Spleen (tissue), 11 donors: ENCODE measurements at regions not wholly inside any gene's neighbourhood (a gene's known extent, or its start where the extent isn't known, plus 50 kb on each side); places are given as distances from the start of the nearest gene placed in this dataset.

Experiments
- DNase-seq: peaks from one replicate; pipeline ENCODE4 v3.0.0-alpha.2; 2020
- H3K27ac ChIP-seq, 8 donors: fragments of 200-600 bp; sonication (generic) in 7 of 8; 1 replicate in 4 of 8; 2 replicates in 4 of 8; pipeline versions ENCODE4 v1.5.0 to v1.8.0; 2016 to 2021; ENCODE audit warnings: inconsistent platforms in 4 of 8, mild to moderate bottlenecking in 4 of 8, moderate library complexity in 1 of 8
- H3K27me3 ChIP-seq, 7 donors: fragments of 200-600 bp; sonication (generic) in 6 of 7; replicated peaks in 1 of 7; 1 replicate in 4 of 7; 2 replicates in 3 of 7; pipeline versions ENCODE4 v1.5.0 to v1.8.0; 2016 to 2021; ENCODE audit warnings: inconsistent platforms in 3 of 7, mild to moderate bottlenecking in 1 of 7
- H3K36me3 ChIP-seq, 6 donors: fragments of 200-600 bp; sonication (generic) in 5 of 6; 1 replicate in 4 of 6; 2 replicates in 2 of 6; pipeline versions ENCODE4 v1.5.0 to v1.8.0; 2016 to 2021; ENCODE audit warnings: inconsistent platforms in 2 of 6
- H3K4me1 ChIP-seq, 6 donors: fragments of 200-600 bp; sonication (generic) in 5 of 6; 1 replicate in 3 of 6; 2 replicates in 3 of 6; pipeline versions ENCODE4 v1.5.0 to v1.8.0; 2016 to 2021; ENCODE audit warnings: inconsistent platforms in 3 of 6
- H3K4me3 ChIP-seq, 8 donors: fragments of 200-600 bp; sonication (generic) in 7 of 8; 1 replicate in 4 of 8; 2 replicates in 4 of 8; pipeline versions ENCODE4 v1.5.0 to v1.8.0; 2016 to 2021; ENCODE audit warnings: inconsistent platforms in 4 of 8, mild to moderate bottlenecking in 4 of 8, moderate library complexity in 2 of 8
- H3K9me3 ChIP-seq, 8 donors: fragments of 200-600 bp; sonication (generic) in 7 of 8; 1 replicate in 4 of 8; 2 replicates in 4 of 8; pipeline versions ENCODE4 v1.5.0 to v1.8.0; 2016 to 2021; ENCODE audit warnings: inconsistent platforms in 4 of 8
- POLR2A ChIP-seq, 3 donors: fragments of 450-650 bp; IDR thresholded peaks; one replicate each; pipeline ENCODE4 v1.5.1; 2017; ENCODE audit warnings: antibody characterized with exemption in 3 of 3, mild to moderate bottlenecking in 1 of 3
- POLR2AphosphoS5 ChIP-seq, 3 donors: sonication (generic); formaldehyde crosslinking; IDR thresholded peaks; one replicate each; pipeline ENCODE4 v1.5.1; 2017; ENCODE audit warnings: antibody characterized with exemption in 3 of 3
- WGBS, 5 donors: extraction: QIAGEN DNeasy Blood & Tissue Kit in 3 of 5; methylation state at CpG; one replicate each; pipeline versions ENCODE4 v1.1.5 to v1.1.7; 2013 to 2018; 5-methylcytosine and 5-hydroxymethylcytosine counted together
- intact Hi-C: fragments of 100-400 bp; cut with DNase I; formaldehyde crosslinking; loops from one replicate; pipeline ENCODE4 v1.15.0; 2023; ENCODE audit warnings: low total_unique reads
- TF ChIP-seq, protein P1 (sequence below), 11 experiments: fragments of 200-600 bp in 7 of 11; fragments of 450-650 bp in 4 of 11; sonication (generic) in 4 of 11; IDR thresholded peaks in 8 of 11; conservative IDR thresholded peaks in 3 of 11; 1 replicate in 7 of 11; 2 replicates in 4 of 11; pipeline versions ENCODE4 v1.4.0 to v1.8.0; 2016 to 2021; ENCODE audit warnings: antibody characterized with exemption in 11 of 11, inconsistent platforms in 4 of 11, mild to moderate bottlenecking in 1 of 11
- donor health status: healthy with polysubstance abuse.
- donor health status: DM: no; HTN: no; CAD: no; lungs with moderate emphysema.
- donor health status: DM: no; HTN: no; CAD: no.
- donor health status: Bipolar disorder and iron deficiency.
- donor health status: healthy.
- donor health status: DM: no; HTN: no; CAD: no.
- donor health status: DM: yes; HTN: yes; CAD: no.

- 78 to 89% (median 81%) methylated on average over 8 of the region's 8 CpGs for WGBS, 5 donors
- no peak for TF ChIP-seq POLR2A (IDR thresholded peaks at IDR 0.05)
- TF ChIP-seq, protein P1, sequence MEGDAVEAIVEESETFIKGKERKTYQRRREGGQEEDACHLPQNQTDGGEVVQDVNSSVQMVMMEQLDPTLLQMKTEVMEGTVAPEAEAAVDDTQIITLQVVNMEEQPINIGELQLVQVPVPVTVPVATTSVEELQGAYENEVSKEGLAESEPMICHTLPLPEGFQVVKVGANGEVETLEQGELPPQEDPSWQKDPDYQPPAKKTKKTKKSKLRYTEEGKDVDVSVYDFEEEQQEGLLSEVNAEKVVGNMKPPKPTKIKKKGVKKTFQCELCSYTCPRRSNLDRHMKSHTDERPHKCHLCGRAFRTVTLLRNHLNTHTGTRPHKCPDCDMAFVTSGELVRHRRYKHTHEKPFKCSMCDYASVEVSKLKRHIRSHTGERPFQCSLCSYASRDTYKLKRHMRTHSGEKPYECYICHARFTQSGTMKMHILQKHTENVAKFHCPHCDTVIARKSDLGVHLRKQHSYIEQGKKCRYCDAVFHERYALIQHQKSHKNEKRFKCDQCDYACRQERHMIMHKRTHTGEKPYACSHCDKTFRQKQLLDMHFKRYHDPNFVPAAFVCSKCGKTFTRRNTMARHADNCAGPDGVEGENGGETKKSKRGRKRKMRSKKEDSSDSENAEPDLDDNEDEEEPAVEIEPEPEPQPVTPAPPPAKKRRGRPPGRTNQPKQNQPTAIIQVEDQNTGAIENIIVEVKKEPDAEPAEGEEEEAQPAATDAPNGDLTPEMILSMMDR (IDR thresholded peaks at IDR 0.05 in 8 of 11, conservative IDR thresholded peaks at IDR 0.05 in 3 of 11), result no peak
- TF ChIP-seq POLR2AphosphoS5 (IDR thresholded peaks at IDR 0.05), result no peak
- no peaks in the 10 kb centered on the region for H3K9me3 ChIP-seq
- H3K27me3 ChIP-seq, result peaks cover 0 to 24% (median 0%) of the 10 kb centered on the region in 7 donors
- H3K4me1 ChIP-seq, result peaks cover 0 to 5% (median 4%) of the 10 kb centered on the region in 6 donors
- intact Hi-C loops, result no loop called here
- no peaks in the 10 kb centered on the region for H3K36me3 ChIP-seq
- no peak overlapping the region for H3K27ac ChIP-seq
- no peak for DNase-seq
- H3K4me3 ChIP-seq, result no peak overlapping the region
Observed at GRCh38 chr16:47861999-47862398, 293.8 kb downstream of the ABCC12 start.

- Histone ChIP-seq H3K27ac (no peak overlapping the region), H3K4me1 (peaks cover 0 to 2% (median 0%) of the 10 kb centered on the region in 6 donors), H3K9me3 (no peaks in the 10 kb centered on the region), H3K27me3 (peaks cover 0 to 22% (median 0%) of the 10 kb centered on the region in 7 donors), H3K4me3 (no peak overlapping the region), H3K36me3 (no peaks in the 10 kb centered on the region)
- DNase-seq, result no peak
- intact Hi-C loops, result no loop called here
- 59 to 76% (median 69%) methylated on average over 9 of the region's 9 CpGs for WGBS, 5 donors
- TF ChIP-seq POLR2A (IDR thresholded peaks at IDR 0.05), result no peak
- no peak for TF ChIP-seq POLR2AphosphoS5 (IDR thresholded peaks at IDR 0.05)
- TF ChIP-seq, protein P1 (IDR thresholded peaks at IDR 0.05 in 8 of 11, conservative IDR thresholded peaks at IDR 0.05 in 3 of 11), result no peak
Observed at GRCh38 chr16:47858333-47858982, 297.3 kb downstream of the ABCC12 start.

DNA sequence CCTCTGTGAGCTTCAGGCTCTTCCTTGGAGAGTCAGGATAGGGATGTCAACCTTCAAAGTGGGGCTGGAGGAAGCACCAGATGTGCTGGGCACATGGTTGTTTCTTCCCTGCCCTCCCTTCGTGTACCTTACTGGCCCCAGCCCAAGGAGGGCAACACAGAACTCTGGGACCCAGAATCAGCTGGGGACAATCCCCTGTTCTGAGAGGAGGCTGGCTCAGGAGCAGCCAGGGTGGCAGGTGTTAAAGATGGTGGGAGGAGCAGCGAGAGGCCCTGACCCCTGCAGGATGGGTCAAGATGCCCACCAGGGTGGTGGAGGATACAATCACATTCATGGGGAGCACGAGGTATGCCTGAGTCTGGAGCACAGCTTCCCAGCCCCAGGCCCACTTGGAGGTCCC, 300.4 kb downstream of the ABCC12 start:
- DNase-seq, result no peak
- WGBS, 5 donors, result 79 to 87% (median 86%) methylated on average over 3 of the region's 3 CpGs
- H3K9me3 ChIP-seq, result no peaks in the 10 kb centered on the region
- no peak overlapping the region for H3K27ac ChIP-seq
- H3K4me3 ChIP-seq, result no peak overlapping the region
- H3K4me1 ChIP-seq, result no peaks in the 10 kb centered on the region
- TF ChIP-seq POLR2A (IDR thresholded peaks at IDR 0.05), result no peak
- TF ChIP-seq POLR2AphosphoS5 (IDR thresholded peaks at IDR 0.05), result no peak
- TF ChIP-seq, protein P1 (IDR thresholded peaks at IDR 0.05 in 8 of 11, conservative IDR thresholded peaks at IDR 0.05 in 3 of 11), result no peak
- H3K27me3 ChIP-seq, result peaks cover 0 to 9% (median 0%) of the 10 kb centered on the region in 7 donors
- H3K36me3 ChIP-seq, result no peaks in the 10 kb centered on the region
- intact Hi-C loops, result no loop called here

- 95 to 100% (median 97%) methylated on average over 2 of the region's 2 CpGs for WGBS, 5 donors
- Histone ChIP-seq H3K9me3 (no peaks in the 10 kb centered on the region), H3K27me3 (peaks cover 0 to 9% (median 0%) of the 10 kb centered on the region in 7 donors), H3K27ac (no peak overlapping the region), H3K4me1 (no peaks in the 10 kb centered on the region), H3K4me3 (no peak overlapping the region), H3K36me3 (no peaks in the 10 kb centered on the region)
- DNase-seq, result no peak
- intact Hi-C loops, result no loop called here
- TF ChIP-seq, protein P1 (IDR thresholded peaks at IDR 0.05 in 8 of 11, conservative IDR thresholded peaks at IDR 0.05 in 3 of 11), result no peak
- no peak for TF ChIP-seq POLR2AphosphoS5 (IDR thresholded peaks at IDR 0.05)
Observed at GRCh38 chr16:47854737-47855136, 301.1 kb downstream of the ABCC12 start.
